Stimulated activated naive B cell treated with anti-CD40 and anti-IgM and Interleukin-4, amounts not matched to agents 10 μg/mL and 1 μg/mL and 100 μg/mL, for 72 hours (primary cell): ENCODE measurements at regions not wholly inside any gene's neighbourhood (a gene's known extent, or its start where the extent isn't known, plus 50 kb on each side); places are given as distances from the start of the nearest gene placed in this dataset.

ENCODE experiments used
- ATAC-seq, 2 donors: fragments of 150-1000 bp; cut with Tn5 transposase; replicated peaks; 2 replicates each; pipeline ENCODE4 v1.10.0; 2021; ENCODE audit warnings: moderate library complexity in 1 of 2
- DNase-seq: peaks from one replicate; pipeline ENCODE4 v3.0.0; 2021
- H3K27ac Mint-ChIP-seq: one replicate; pipeline ENCODE4 v1.8.0; 2022; ENCODE audit warnings: mild to moderate bottlenecking, mixed read lengths
- H3K27me3 Mint-ChIP-seq, 2 donors: one replicate each; pipeline ENCODE4 v1.8.0; 2022; ENCODE audit warnings: mixed read lengths in 2 of 2
- H3K36me3 Mint-ChIP-seq, 2 donors: one replicate each; pipeline ENCODE4 v1.8.0; 2022; ENCODE audit warnings: mixed read lengths in 2 of 2, mild to moderate bottlenecking in 1 of 2
- H3K4me1 Mint-ChIP-seq, 2 donors: one replicate each; pipeline ENCODE4 v1.8.0; 2022; ENCODE audit warnings: mixed read lengths in 2 of 2, mild to moderate bottlenecking in 1 of 2
- H3K4me3 Mint-ChIP-seq, 2 donors: one replicate each; pipeline ENCODE4 v1.8.0; 2022; ENCODE audit warnings: mild to moderate bottlenecking in 2 of 2, mixed read lengths in 2 of 2, moderate library complexity in 1 of 2
- H3K9me3 Mint-ChIP-seq, 2 donors: one replicate each; pipeline ENCODE4 v1.8.0; 2022; ENCODE audit warnings: mixed read lengths in 2 of 2, mild to moderate bottlenecking in 1 of 2

DNA sequence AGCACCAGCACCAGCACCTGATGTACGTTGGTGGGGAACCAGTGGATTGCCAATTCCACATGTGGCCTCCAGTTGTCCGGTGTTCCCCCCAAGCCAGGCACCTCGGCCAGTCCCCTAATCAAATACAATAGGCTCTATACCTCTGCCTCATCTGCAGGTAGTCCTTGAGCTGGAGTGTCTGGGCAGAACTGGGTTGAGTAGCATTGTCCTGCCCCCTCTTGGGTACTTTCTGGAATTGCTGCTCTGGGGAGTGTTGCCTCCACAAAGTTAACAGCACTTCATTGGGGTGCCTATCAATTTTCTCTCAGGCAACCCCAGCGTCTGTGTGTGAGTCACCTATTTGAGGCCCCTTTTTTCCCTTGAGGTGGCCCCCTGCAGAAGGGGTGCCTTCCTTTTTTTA lies 413.0 kb upstream of the LARGE1 start:
- no peak overlapping the region for H3K27ac Mint-ChIP-seq
- H3K36me3 Mint-ChIP-seq, result peaks cover 0 to 1% of the 10 kb centered on the region in 2 donors
- DNase-seq (no peak), ATAC-seq (no peak)
- H3K27me3 Mint-ChIP-seq, result no peaks in the 10 kb centered on the region
- H3K4me3 Mint-ChIP-seq, result no peak overlapping the region
- no peaks in the 10 kb centered on the region for H3K4me1 Mint-ChIP-seq
- H3K9me3 Mint-ChIP-seq, result peaks cover 16 to 20% of the 10 kb centered on the region in 2 donors

- ATAC-seq, result no peak
- no peaks in the 10 kb centered on the region for H3K4me1 Mint-ChIP-seq
- H3K9me3 Mint-ChIP-seq, result peaks cover 16 to 21% of the 10 kb centered on the region in 2 donors
- no peaks in the 10 kb centered on the region for H3K27me3 Mint-ChIP-seq
- H3K4me3 Mint-ChIP-seq, result no peak overlapping the region
- DNase-seq, result no peak
- H3K27ac Mint-ChIP-seq, result no peak overlapping the region
- H3K36me3 Mint-ChIP-seq, result peaks cover 0 to 1% of the 10 kb centered on the region in 2 donors
Measured at GRCh38 chr22:34334893-34335292, 414.6 kb upstream of the LARGE1 start.

DNA sequence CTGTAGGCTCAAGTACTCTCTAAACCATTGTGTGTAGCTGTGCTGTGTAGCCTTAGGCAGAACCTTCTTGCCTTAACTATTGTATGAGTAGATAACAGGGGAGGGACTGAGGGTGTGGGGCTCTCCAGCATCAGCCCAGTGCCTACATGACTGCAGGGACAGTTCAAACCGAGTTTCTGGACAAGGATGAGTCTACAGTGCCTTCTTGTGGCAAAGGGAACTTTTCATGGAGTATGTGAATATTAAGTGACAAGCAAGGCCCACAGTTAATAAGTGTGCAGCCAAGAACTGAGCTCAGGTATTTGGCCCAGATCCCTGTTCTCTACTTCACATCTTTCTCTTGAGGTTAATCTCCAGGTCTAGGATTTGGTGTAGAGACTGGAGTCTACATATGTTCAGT lies 424.4 kb upstream of the LARGE1 start:
- Mint-ChIP-seq H3K36me3 (no peaks in the 10 kb centered on the region), H3K4me1 (no peaks in the 10 kb centered on the region), H3K27me3 (peaks cover 0 to 6% of the 10 kb centered on the region in 2 donors), H3K27ac (no peak overlapping the region), H3K9me3 (no peaks in the 10 kb centered on the region), H3K4me3 (no peak overlapping the region)
- ATAC-seq, result no peak
- no peak for DNase-seq

DNA sequence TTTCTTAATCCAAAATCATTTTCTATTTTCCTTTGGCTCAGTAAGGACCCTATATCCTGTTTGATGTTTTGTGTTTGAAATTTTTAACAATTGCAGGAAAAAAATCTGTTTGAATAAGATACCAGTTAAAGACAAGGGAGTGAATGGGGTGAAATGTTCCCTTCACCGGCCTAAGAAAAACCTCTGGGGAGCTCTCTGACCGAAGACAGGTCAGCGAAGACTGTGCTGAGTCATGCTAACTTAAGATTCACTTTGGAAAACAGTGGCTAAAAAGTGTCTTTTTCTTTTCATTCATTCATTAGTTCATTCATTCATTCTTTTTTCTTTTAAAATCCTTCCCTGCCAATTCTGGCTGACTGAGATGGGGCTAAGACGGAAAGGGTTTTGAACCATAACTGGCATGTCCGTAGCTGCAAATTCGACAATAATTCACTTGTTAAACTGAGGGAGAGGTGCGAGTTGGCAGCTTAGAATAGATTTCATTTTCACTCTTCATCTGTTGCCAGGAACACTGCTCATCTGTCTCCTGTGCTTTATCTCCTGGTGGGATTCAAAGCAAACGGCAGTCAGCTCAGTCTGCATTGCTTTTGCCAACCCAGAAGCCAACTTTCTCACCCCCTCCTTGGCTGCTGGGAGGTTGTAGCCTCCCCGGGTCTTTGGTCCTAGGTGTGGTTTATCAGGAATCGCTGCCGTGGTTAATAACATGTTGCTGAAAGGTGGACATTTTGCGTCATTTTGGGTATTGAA lies 434.0 kb upstream of the LARGE1 start:
- no peak for DNase-seq
- Mint-ChIP-seq H3K36me3 (no peaks in the 10 kb centered on the region), H3K4me3 (no peak overlapping the region), H3K9me3 (peaks cover 0 to 1% of the 10 kb centered on the region in 2 donors), H3K27me3 (peaks cover 4 to 6% of the 10 kb centered on the region in 2 donors), H3K27ac (no peak overlapping the region), H3K4me1 (no peaks in the 10 kb centered on the region)
- ATAC-seq, result no peak

GRCh38 chr22:34356481-34356880 lies 436.2 kb upstream of the LARGE1 start:
- no peaks in the 10 kb centered on the region for H3K4me1 Mint-ChIP-seq
- DNase-seq (no peak), ATAC-seq (no peak)
- H3K4me3 Mint-ChIP-seq, result no peak overlapping the region
- H3K36me3 Mint-ChIP-seq, result no peaks in the 10 kb centered on the region
- peaks cover 0 to 1% of the 10 kb centered on the region in 2 donors for H3K9me3 Mint-ChIP-seq
- peaks cover 4 to 6% of the 10 kb centered on the region in 2 donors for H3K27me3 Mint-ChIP-seq
- no peak overlapping the region for H3K27ac Mint-ChIP-seq

- Mint-ChIP-seq H3K4me3 (no peak overlapping the region), H3K9me3 (peaks cover 17 to 22% of the 10 kb centered on the region in 2 donors), H3K27me3 (peaks cover 5 to 8% of the 10 kb centered on the region in 2 donors), H3K36me3 (no peaks in the 10 kb centered on the region), H3K4me1 (no peaks in the 10 kb centered on the region), H3K27ac (no peak overlapping the region)
- ATAC-seq (no peak), DNase-seq (no peak)
Measured at GRCh38 chr22:34370711-34371110, 450.4 kb upstream of the LARGE1 start.

DNA sequence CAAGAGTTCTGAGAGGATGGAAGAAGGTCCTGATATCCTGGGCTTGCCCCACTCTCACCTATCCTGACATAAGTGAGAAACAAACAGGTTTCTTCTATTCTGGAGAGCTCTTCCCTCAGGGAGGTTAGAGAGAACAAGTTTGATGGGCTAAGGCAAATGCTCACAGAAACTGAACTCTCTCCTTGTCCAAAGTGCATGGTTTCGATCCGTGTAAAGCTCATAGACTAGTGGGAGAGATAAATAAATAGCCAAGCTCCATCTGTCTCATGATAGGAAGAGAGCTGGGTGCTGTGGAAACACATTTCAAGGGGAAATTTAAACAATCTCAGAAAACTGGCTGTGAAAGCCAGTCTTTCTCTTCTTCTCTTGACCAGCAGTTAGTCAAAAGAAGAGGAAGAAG lies 459.5 kb upstream of the LARGE1 start:
- Mint-ChIP-seq H3K9me3 (peaks cover 0 to 8% of the 10 kb centered on the region in 2 donors), H3K36me3 (no peaks in the 10 kb centered on the region), H3K27ac (no peak overlapping the region), H3K4me3 (no peak overlapping the region), H3K4me1 (no peaks in the 10 kb centered on the region), H3K27me3 (no peaks in the 10 kb centered on the region)
- no peak for DNase-seq
- no peak for ATAC-seq

DNA sequence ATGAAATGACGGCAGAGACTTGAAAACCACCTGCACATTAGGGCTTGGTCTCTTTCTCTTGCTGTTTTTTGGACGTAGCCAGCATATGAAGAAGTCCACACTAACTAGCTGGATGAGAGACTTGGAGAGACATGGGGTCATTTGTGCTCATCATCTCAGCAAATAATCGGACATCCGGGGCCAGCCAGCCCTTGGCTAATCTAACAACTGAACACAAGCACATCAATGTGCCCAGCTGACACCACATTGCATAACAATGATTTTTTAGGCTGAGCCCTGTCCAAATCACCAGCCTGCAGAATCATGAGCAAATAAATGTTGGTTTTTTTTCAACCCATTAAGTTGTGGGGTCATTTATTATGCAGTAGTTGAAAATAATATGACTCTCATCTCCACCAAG lies 460.3 kb upstream of the LARGE1 start:
- no peak for DNase-seq

GRCh38 chr22:34390400-34390799 lies 470.1 kb upstream of the LARGE1 start:
- Mint-ChIP-seq H3K27me3 (peaks cover 0 to 9% of the 10 kb centered on the region in 2 donors), H3K36me3 (no peaks in the 10 kb centered on the region), H3K4me3 (no peak overlapping the region), H3K27ac (no peak overlapping the region), H3K4me1 (no peaks in the 10 kb centered on the region), H3K9me3 (peaks cover 12 to 20% of the 10 kb centered on the region in 2 donors)
- DNase-seq (no peak), ATAC-seq (no peak)

More for the DNA sequence above, 460.3 kb upstream of the LARGE1 start:
- Mint-ChIP-seq H3K4me3 (no peak overlapping the region), H3K27me3 (no peaks in the 10 kb centered on the region), H3K36me3 (no peaks in the 10 kb centered on the region), H3K4me1 (no peaks in the 10 kb centered on the region), H3K27ac (no peak overlapping the region), H3K9me3 (peaks cover 0 to 8% of the 10 kb centered on the region in 2 donors)
- no peak for ATAC-seq

DNA sequence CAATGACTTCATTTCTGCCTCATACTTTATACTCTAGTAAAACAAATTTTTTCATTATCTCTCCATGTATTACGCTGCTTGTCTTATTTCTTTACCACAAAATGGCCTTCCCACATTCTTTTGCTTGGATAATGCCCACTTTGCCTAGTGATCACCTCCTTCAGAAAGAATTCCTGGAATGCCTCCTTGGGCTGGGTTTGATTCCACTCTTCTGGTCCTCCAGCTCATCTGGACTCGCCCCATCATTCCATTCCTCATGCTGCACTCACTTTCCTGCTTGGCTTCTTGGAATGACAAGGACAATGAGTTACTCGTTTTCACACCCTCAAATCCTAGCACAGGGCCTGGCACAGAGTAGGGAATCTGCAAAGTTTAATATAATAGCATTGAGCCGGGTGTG lies 475.1 kb upstream of the LARGE1 start:
- no peaks in the 10 kb centered on the region for H3K27me3 Mint-ChIP-seq
- DNase-seq, result no peak
- H3K4me3 Mint-ChIP-seq, result no peak overlapping the region
- no peak overlapping the region for H3K27ac Mint-ChIP-seq
- H3K4me1 Mint-ChIP-seq, result no peaks in the 10 kb centered on the region
- no peak for ATAC-seq
- H3K36me3 Mint-ChIP-seq, result no peaks in the 10 kb centered on the region
- peaks cover 0 to 7% of the 10 kb centered on the region in 2 donors for H3K9me3 Mint-ChIP-seq

- no peak for ATAC-seq
- Mint-ChIP-seq H3K36me3 (no peaks in the 10 kb centered on the region), H3K27me3 (no peaks in the 10 kb centered on the region), H3K4me3 (no peak overlapping the region), H3K27ac (no peak overlapping the region), H3K4me1 (no peaks in the 10 kb centered on the region), H3K9me3 (no peaks in the 10 kb centered on the region)
- DNase-seq, result no peak
Measured at GRCh38 chr22:34403667-34404066, 483.4 kb upstream of the LARGE1 start.

DNA sequence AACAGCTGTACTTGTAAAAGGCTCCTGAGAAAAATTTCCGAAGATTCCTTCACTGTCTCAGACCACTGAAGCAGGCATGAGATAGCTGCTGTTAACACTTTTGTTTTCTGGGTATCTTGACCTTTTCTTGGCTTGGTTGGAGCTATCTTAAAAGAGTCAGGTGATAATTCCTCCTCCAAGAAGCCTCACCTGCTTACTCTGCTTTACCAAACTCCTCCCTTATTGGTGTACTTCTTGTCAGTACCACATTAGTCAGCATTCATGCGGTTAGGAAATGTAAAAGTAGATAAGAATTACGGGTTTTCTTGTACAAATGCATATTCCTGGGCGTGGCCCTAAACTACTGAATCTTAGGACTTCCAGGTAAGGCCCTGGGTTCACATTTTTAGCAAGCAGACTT lies 489.8 kb upstream of the LARGE1 start:
- no peak for DNase-seq
- Mint-ChIP-seq H3K36me3 (no peaks in the 10 kb centered on the region), H3K4me3 (no peak overlapping the region), H3K9me3 (peaks cover 0 to 3% of the 10 kb centered on the region in 2 donors), H3K27ac (no peak overlapping the region), H3K4me1 (no peaks in the 10 kb centered on the region), H3K27me3 (no peaks in the 10 kb centered on the region)
- ATAC-seq, result no peak

- Mint-ChIP-seq H3K9me3 (peaks cover 6 to 8% of the 10 kb centered on the region in 2 donors), H3K4me3 (no peak overlapping the region), H3K27ac (no peak overlapping the region), H3K36me3 (no peaks in the 10 kb centered on the region), H3K4me1 (no peaks in the 10 kb centered on the region), H3K27me3 (no peaks in the 10 kb centered on the region)
- DNase-seq (peak; percentile 33), ATAC-seq (peak; percentile 67 to 88)
Measured at GRCh38 chr22:34414467-34415440, 494.5 kb upstream of the LARGE1 start.

DNA sequence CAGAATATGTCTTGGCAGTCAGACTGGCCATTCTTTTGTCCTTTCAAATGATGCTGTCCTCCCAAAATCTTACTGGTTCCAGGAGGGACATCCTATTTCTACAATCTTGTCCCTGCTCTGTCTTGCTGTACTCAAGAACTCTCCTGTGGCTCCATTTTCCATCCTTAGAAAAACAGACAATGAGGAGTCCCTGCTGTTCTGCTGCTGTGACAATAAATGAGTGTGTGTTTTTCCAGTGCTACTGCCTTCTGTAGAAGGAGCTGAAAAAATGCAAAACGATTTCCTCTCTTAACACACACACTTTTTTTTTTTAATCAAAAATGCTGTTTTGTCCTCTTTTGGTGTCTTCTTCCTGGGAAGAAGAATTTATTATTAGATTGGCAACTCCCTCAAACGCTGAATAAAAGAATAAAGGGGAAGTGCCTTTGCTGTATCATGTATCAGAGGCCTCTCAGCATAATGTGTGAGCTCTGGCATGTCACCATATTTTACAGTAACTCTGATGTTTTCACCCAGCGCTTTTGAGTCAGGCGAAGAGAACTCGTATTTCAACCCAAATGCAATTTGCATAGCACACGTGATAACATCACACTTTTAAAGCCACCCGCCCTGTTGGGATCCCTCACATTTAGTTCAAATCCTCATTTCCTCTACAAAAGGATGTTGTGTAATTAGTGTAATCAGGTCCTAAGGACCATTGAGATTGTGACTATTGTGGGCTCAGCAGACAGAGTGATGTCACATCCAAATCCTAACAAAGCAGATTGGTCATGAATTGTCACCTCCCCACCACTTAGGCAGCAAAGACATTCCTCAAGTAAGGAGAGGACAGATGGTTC lies 496.0 kb upstream of the LARGE1 start:
- no peak for DNase-seq
- Mint-ChIP-seq H3K9me3 (peaks cover 6 to 8% of the 10 kb centered on the region in 2 donors), H3K4me1 (no peaks in the 10 kb centered on the region), H3K27ac (no peak overlapping the region), H3K36me3 (no peaks in the 10 kb centered on the region), H3K27me3 (no peaks in the 10 kb centered on the region), H3K4me3 (no peak overlapping the region)
- ATAC-seq, result no peak
